Smooth muscle cell (in vitro differentiated cells): ENCODE measurements at regions not wholly inside any gene's neighbourhood (a gene's known extent, or its start where the extent isn't known, plus 50 kb on each side); places are given as distances from the start of the nearest gene placed in this dataset.

Experiments used
- DNase-seq: peaks from one replicate; lab custom pipeline; 2025; ENCODE audit not compliant: unreplicated experiment; lab: John Stamatoyannopoulos, UW
- H2AFZ ChIP-seq: fragments of 200-600 bp; sonication (generic); 2 replicates; pipeline ENCODE4 v1.6.0; 2016; ENCODE audit warnings: antibody characterized with exemption, low read depth, mild to moderate bottlenecking
- H3F3A ChIP-seq: fragments of 200-600 bp; sonication (generic); 2 replicates; pipeline ENCODE4 v1.6.0; 2017; ENCODE audit warnings: antibody characterized with exemption, low read depth
- H3K27ac ChIP-seq: fragments of 200-600 bp; sonication (generic); 2 replicates; pipeline ENCODE4 v1.5.1; 2016; ENCODE audit warnings: low read depth, mild to moderate bottlenecking
- H3K27me3 ChIP-seq: fragments of 200-600 bp; sonication (generic); 2 replicates; pipeline ENCODE4 v1.6.1; 2016; ENCODE audit warnings: low read depth, mild to moderate bottlenecking
- H3K36me3 ChIP-seq: fragments of 200-600 bp; sonication (generic); 2 replicates; pipeline ENCODE4 v1.5.1; 2016; ENCODE audit warnings: low read depth
- H3K4me1 ChIP-seq: fragments of 200-600 bp; sonication (generic); 2 replicates; pipeline ENCODE4 v1.5.1; 2016; ENCODE audit warnings: low read depth
- H3K4me2 ChIP-seq: fragments of 200-600 bp; sonication (generic); 2 replicates; pipeline ENCODE4 v1.6.0; 2016; ENCODE audit warnings: mild to moderate bottlenecking
- H3K4me3 ChIP-seq: fragments of 200-600 bp; sonication (generic); 2 replicates; pipeline ENCODE4 v1.5.1; 2016; ENCODE audit warnings: mild to moderate bottlenecking
- H3K79me2 ChIP-seq: fragments of 200-600 bp; sonication (generic); 2 replicates; pipeline ENCODE4 v1.6.0; 2016; ENCODE audit warnings: low read depth, mild to moderate bottlenecking
- H3K9ac ChIP-seq: fragments of 200-600 bp; sonication (generic); 2 replicates; pipeline ENCODE4 v1.6.0; 2016; ENCODE audit warnings: low read depth
- H3K9me3 ChIP-seq: fragments of 200-600 bp; sonication (generic); replicated peaks from 2 replicates; pipeline ENCODE4 v1.5.1; 2016; ENCODE audit warnings: low read depth
- H4K20me1 ChIP-seq: fragments of 200-600 bp; sonication (generic); 2 replicates; pipeline ENCODE4 v1.6.0; 2016; ENCODE audit warnings: low read depth
- CTCF ChIP-seq: fragments of 200-600 bp; sonication (generic); IDR thresholded peaks from 2 replicates; pipeline ENCODE4 v1.5.1; 2017; ENCODE audit warnings: borderline replicate concordance, mild to moderate bottlenecking, antibody characterized with exemption; ENCODE audit not compliant: insufficient read depth, poor library complexity, severe bottlenecking
- WGBS: methylation state at CpG from one replicate; pipeline ENCODE4 v1.1.7; 2016; ENCODE audit warnings: low lambda C conversion rate; 5-methylcytosine and 5-hydroxymethylcytosine counted together

DNA sequence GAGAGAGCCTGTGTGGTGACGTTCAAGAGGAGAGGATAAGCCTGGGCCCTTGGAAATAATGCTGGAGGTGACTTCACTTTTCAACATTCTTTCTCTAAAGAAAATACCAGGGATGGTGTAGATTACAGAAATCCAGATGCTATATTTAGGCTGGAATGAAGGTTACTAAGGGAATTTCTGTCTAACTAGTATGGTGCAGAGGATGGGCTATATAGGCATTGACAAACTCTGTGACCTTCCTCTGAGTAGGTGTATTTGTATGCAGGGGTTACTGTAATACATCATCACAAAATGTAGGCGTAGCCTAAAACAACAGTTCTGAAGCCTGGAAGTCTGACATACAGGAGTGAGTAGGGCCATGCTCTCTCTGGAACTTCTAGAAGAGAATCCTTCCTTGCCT, 155.3 kb upstream of the INHBA start:
- no peaks in the 10 kb centered on the region for H3K27me3 ChIP-seq
- H3K36me3 ChIP-seq: no peaks in the 10 kb centered on the region
- H3K4me3 ChIP-seq: no peak overlapping the region
- H3K9ac ChIP-seq: no peak overlapping the region
- H3K79me2 ChIP-seq: no peaks in the 10 kb centered on the region
- 73% methylated on average over 2 of the region's 2 CpGs for WGBS
- H4K20me1 ChIP-seq: no peaks in the 10 kb centered on the region
- H3K4me1 ChIP-seq: no peaks in the 10 kb centered on the region
- no peak overlapping the region for H3K27ac ChIP-seq
- no peak for DNase-seq
- H3K4me2 ChIP-seq: no peak overlapping the region
- no peak for TF ChIP-seq CTCF
- H3F3A ChIP-seq: no peaks in the 10 kb centered on the region
- no peak overlapping the region for H2AFZ ChIP-seq
- no peaks in the 10 kb centered on the region for H3K9me3 ChIP-seq

- H3K27ac ChIP-seq: no peak overlapping the region
- no peaks in the 10 kb centered on the region for H3K4me1 ChIP-seq
- no peaks in the 10 kb centered on the region for H4K20me1 ChIP-seq
- no peak for DNase-seq
- no peak overlapping the region for H2AFZ ChIP-seq
- H3K9me3 ChIP-seq: no peaks in the 10 kb centered on the region
- no peak overlapping the region for H3K4me3 ChIP-seq
- no peaks in the 10 kb centered on the region for H3F3A ChIP-seq
- no peak for TF ChIP-seq CTCF
- 100% methylated on average over 1 of the region's 1 CpG for WGBS
- no peaks in the 10 kb centered on the region for H3K36me3 ChIP-seq
- H3K79me2 ChIP-seq: no peaks in the 10 kb centered on the region
- no peaks in the 10 kb centered on the region for H3K27me3 ChIP-seq
- H3K4me2 ChIP-seq: no peak overlapping the region
- no peak overlapping the region for H3K9ac ChIP-seq
Observed at GRCh38 chr7:41855798-41856197, 152.9 kb upstream of the INHBA start.

DNA sequence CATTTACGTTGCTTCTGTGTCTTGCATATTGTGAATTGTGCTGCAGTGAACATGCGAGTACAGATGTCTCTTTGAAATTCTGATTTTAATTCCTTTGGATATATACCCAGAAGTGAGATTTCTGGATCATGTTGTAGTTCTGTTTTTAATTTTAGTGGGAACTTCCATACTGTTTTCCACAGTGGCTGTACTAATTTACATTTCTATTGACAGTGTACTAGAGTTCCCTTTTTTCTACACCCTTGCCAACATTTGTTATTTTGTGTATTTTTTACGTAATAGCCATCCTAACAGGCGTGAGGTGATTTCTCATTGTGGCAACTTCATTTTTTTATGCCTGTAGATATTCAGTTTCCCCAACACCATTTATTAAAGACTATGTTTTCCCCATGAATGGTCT, 144.7 kb upstream of the INHBA start:
- H3K36me3 ChIP-seq: no peaks in the 10 kb centered on the region
- no peak overlapping the region for H3K27ac ChIP-seq
- no peak for TF ChIP-seq CTCF
- no peaks in the 10 kb centered on the region for H3K79me2 ChIP-seq
- H3F3A ChIP-seq: no peaks in the 10 kb centered on the region
- no peaks in the 10 kb centered on the region for H3K27me3 ChIP-seq
- H3K4me3 ChIP-seq: no peak overlapping the region
- H3K4me2 ChIP-seq: no peak overlapping the region
- no peak for DNase-seq
- no peak overlapping the region for H3K9ac ChIP-seq
- H2AFZ ChIP-seq: no peak overlapping the region
- WGBS: 94% methylated on average over 4 of the region's 4 CpGs
- H4K20me1 ChIP-seq: no peaks in the 10 kb centered on the region
- no peaks in the 10 kb centered on the region for H3K9me3 ChIP-seq
- H3K4me1 ChIP-seq: no peaks in the 10 kb centered on the region

DNA sequence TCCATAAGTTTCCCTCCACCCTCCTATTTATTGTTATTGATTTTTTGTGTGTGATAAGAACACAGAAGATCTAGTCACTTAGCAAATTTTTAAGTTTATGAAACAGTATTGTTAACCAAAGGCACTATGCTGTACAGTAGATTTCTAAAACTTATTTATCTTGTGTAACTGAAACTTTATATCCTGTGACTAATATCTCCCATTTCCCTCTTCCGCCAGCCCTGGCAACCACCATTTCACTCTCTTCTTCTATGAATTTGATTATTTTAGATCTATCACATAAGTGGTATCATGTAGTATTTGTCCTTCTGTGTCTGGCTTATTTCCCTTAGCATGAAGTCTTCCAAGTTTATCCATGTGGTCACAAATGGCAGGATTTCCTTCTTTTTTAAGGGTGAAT, 144.3 kb upstream of the INHBA start:
- H2AFZ ChIP-seq: no peak overlapping the region
- no peaks in the 10 kb centered on the region for H3K27me3 ChIP-seq
- no peak overlapping the region for H3K27ac ChIP-seq
- no peaks in the 10 kb centered on the region for H4K20me1 ChIP-seq
- no peaks in the 10 kb centered on the region for H3K4me1 ChIP-seq
- no peaks in the 10 kb centered on the region for H3K36me3 ChIP-seq
- no peak for DNase-seq
- H3F3A ChIP-seq: no peaks in the 10 kb centered on the region
- no peak overlapping the region for H3K4me3 ChIP-seq
- 100% methylated on average over 1 of the region's 1 CpG for WGBS
- H3K9ac ChIP-seq: no peak overlapping the region
- no peak for TF ChIP-seq CTCF
- no peak overlapping the region for H3K4me2 ChIP-seq
- H3K79me2 ChIP-seq: no peaks in the 10 kb centered on the region
- H3K9me3 ChIP-seq: no peaks in the 10 kb centered on the region
